ENCODE measurements at regions not wholly inside any gene's neighbourhood (a gene's known extent, or its start where the extent isn't known, plus 50 kb on each side); places are given as distances from the start of the nearest gene placed in this dataset.

DNA sequence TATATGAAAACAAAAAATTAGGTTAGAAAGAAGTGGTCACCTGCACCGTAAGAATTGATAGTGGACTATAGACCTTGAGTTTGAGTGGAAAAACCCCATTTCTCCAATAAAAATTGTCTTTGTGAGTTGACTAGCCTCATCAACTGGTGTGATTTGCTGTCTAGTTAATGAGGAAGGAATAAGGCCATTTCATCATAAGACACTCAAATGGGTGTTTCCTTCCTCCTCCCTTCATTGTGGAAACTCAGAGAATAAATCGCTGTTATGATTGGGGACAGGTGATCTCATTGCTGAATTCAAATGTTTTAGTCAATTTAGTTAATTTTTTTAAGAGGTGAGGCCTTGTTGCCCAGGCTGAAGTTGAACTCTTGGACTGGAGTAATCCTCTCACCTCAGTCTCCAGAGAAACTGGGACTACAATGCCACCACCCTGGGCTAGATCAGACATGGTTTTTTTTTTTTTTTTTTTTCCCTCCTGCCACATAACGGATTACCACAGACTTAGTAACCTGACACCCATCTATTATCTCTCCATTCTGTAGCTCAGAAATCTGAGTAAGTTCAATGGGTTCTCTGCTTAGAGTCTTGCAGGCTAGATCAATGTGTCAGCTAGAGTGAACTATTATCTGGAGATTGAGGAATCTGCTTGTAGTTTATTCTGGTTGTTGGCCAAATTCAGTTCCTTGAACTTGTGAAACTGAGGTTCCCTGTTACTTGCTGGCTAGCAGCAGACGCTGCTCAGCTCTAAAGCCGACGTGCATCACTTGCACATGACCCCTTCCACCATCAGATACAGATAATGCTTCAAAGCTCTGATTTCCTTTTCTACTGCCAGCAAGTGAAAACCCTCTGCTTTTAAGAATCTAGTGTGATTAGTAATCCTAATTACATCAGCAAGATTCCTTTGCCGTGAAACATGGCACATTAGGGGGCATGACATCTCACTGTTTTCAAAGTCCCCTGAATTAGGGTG lies 663.8 kb upstream of the CDH9 start:
- TF ChIP-seq, protein P1, sequence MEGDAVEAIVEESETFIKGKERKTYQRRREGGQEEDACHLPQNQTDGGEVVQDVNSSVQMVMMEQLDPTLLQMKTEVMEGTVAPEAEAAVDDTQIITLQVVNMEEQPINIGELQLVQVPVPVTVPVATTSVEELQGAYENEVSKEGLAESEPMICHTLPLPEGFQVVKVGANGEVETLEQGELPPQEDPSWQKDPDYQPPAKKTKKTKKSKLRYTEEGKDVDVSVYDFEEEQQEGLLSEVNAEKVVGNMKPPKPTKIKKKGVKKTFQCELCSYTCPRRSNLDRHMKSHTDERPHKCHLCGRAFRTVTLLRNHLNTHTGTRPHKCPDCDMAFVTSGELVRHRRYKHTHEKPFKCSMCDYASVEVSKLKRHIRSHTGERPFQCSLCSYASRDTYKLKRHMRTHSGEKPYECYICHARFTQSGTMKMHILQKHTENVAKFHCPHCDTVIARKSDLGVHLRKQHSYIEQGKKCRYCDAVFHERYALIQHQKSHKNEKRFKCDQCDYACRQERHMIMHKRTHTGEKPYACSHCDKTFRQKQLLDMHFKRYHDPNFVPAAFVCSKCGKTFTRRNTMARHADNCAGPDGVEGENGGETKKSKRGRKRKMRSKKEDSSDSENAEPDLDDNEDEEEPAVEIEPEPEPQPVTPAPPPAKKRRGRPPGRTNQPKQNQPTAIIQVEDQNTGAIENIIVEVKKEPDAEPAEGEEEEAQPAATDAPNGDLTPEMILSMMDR (IDR thresholded peaks at IDR 0.05) = no peak
- no peak for TF ChIP-seq POLR2A (IDR thresholded peaks at IDR 0.05)

Data from testis (tissue), 2 donors.